Fibroblast of the aortic adventitia (primary cell): ENCODE measurements at regions not wholly inside any gene's neighbourhood (a gene's known extent, or its start where the extent isn't known, plus 50 kb on each side); places are given as distances from the start of the nearest gene placed in this dataset.

Source experiments
- DNase-seq: peaks from one replicate; pipeline ENCODE4 v3.0.0-alpha.2; 2010; ENCODE audit warnings: low read depth
- H3K4me3 ChIP-seq: 2 replicates; pipeline ENCODE4 v1.5.1; 2011; ENCODE audit warnings: low read depth, mild to moderate bottlenecking, control low read depth, low read length, moderate library complexity
- TF ChIP-seq, protein P1 (sequence below): IDR thresholded peaks from 2 replicates; pipeline ENCODE4 v1.5.1; 2011; ENCODE audit warnings: mild to moderate bottlenecking, low read length, control low read depth, inconsistent platforms; ENCODE audit not compliant: insufficient read depth

DNA sequence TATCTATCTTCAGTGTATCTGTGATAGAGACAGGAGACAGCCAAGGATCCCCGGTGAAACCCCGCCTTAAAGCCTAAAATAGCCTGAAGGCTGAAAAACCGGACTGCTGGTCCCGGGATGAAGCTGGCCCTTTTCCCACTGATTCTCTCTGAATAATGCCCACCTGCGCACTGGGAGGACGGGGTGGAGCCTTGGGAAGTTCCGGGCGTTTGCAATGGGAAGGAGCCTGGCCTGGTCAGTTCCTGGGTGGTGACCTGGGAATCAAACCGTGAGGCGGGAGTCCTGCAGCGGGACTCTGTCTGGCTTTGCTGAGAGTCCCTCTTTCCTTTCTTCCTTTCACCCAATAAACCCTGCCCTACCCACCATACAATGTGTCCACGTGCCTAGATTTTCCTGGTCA lies 157.9 kb downstream of the C3orf38 start:
- no peak overlapping the region for H3K4me3 ChIP-seq
- TF ChIP-seq, protein P1, sequence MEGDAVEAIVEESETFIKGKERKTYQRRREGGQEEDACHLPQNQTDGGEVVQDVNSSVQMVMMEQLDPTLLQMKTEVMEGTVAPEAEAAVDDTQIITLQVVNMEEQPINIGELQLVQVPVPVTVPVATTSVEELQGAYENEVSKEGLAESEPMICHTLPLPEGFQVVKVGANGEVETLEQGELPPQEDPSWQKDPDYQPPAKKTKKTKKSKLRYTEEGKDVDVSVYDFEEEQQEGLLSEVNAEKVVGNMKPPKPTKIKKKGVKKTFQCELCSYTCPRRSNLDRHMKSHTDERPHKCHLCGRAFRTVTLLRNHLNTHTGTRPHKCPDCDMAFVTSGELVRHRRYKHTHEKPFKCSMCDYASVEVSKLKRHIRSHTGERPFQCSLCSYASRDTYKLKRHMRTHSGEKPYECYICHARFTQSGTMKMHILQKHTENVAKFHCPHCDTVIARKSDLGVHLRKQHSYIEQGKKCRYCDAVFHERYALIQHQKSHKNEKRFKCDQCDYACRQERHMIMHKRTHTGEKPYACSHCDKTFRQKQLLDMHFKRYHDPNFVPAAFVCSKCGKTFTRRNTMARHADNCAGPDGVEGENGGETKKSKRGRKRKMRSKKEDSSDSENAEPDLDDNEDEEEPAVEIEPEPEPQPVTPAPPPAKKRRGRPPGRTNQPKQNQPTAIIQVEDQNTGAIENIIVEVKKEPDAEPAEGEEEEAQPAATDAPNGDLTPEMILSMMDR: no peak
- no peak for DNase-seq

DNA sequence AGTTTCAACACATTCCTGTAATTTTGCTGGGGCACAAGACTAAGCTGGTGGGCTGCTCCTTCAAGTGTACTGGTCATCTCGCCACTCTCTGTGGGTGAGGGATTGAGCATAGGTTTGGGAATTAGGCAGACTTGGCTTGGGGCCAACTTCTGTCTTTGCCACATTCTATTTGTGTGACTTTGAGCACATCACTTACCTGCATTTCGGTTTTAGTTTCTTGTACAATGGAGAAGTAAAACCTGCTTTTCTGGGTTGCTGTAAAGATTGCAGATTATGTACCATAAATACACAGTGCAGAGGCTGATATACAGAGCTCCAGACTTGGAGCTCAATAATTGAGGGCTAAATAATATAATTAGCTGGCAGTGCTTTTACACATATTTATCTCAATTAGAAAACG lies 162.1 kb downstream of the C3orf38 start:
- TF ChIP-seq, protein P1: no peak
- no peak for DNase-seq
- H3K4me3 ChIP-seq: no peak overlapping the region

DNA sequence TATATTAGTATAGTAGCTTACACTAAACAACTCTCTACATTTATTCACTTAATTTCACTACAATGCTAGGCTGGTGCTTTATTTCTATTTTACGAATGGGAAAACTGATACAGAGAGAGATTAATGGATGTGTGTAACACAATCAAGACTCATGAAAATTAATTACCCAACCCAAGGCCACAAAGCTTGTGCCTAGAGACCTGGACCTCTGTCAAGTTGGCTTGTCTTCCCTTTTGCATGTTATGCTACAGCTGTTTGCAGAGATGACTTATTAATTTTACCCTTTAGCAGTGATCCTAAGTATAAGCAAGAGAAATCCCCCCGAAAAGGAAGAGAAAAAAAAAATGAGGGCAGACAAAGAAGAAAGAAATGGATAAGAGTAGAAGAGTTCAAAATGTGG lies 162.5 kb downstream of the C3orf38 start:
- TF ChIP-seq, protein P1: no peak
- no peak overlapping the region for H3K4me3 ChIP-seq
- DNase-seq: no peak

DNA sequence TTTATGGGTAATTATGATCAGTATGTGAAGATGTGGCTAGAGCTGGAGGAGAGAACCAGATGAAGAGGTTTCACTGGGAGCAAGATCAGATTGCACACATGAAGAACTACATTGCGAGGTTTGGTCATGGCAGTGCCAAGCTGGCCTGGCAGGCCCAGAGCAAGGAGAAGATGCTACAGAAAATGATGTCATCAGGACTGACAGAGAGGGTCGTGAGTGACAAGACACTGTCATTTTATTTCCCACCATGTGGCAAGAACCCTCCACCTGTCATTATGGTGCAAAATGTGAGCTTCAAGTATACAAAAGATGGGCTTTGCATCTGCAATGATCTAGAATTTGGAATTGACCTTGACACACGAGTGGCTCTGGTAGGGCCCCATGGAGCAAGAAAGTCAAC lies 168.3 kb downstream of the C3orf38 start:
- TF ChIP-seq, protein P1: no peak
- no peak for DNase-seq
- H3K4me3 ChIP-seq: no peak overlapping the region

DNA sequence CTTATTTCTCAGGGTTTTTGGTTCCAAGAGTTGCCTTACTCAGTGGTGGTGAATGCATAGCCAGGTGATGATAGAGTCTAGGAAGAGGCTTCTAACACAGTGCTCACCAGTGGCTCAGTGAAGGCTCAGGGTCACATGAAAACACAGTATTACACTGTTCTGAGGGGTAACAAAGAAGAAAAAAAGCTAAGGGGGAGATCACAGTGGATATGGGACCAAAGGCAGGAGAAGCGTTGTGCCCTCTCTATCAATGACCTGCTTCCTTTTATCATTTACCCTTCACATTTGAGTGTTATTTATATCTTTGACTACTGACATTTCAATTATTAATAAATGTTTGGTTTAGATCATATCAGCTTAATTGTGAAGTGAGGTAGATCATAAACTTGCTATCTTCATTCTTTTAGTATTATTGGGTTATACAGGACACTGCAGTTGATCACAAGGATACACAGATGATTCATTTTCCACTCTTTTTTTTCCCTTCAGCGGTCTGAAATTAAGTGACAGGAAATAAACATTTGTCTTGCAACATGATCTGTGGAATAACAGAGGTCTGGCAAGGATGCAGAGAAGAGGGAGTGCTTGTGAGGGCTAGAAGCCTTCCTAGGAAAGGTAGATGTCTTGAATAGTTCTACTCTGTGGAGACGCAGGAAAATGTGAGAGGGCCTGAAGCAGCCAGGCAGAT lies 171.7 kb downstream of the C3orf38 start:
- no peak overlapping the region for H3K4me3 ChIP-seq
- TF ChIP-seq, protein P1: no peak
- no peak for DNase-seq

DNA sequence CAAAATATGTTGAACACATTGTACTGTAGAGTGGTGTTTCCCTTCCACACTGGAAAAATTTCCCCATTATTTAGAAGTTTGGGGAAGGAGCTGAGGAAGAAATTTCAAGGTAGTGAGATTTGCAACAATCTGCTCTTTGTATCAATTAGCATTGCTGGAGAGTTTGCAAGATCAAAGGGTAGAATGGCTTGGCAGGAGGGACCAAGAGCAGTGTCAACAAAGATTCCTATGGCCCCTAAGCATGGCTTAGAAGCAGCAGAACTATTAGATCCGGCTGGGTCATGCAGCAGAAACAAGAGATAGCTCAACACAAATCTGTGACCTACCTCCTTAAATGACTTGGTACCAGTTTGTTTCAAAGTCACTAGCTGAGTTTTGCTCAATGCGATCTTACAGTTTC lies 175.0 kb downstream of the C3orf38 start:
- DNase-seq: no peak
- TF ChIP-seq, protein P1: no peak
- no peak overlapping the region for H3K4me3 ChIP-seq

DNA sequence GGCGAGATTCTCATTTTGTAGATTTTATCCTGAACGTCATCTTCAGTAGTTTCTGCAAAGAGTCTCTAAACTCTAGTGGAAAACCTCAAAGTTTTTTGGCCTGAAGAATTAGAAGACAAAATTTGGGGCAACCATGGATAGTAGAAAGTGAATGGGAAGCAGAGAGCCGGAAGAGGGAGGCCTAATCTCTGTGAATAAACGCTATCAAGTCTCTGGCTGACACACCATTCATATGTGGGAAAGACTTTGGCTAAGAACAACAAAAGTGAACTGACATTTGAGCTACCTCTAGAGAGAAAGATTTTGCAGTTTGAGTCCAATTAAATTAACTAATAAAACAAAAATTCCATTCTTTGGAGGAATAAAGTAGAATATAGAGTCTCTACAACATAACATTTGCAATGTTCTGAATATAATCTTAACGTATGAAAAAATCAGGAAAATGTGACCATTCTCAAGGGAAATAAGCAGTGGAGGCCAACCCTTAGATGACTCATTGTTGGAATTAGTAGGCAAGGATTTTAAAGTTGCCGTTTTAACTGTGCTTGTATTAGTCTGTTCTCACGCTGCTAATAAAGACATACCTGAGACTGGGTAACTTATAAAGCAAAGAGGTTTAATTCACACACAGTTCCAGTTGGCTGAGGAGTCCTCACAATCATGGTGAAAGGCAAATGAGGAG lies 184.6 kb downstream of the C3orf38 start:
- TF ChIP-seq, protein P1: no peak
- peak; percentile 3 for DNase-seq

More for the DNA sequence above, 184.6 kb downstream of the C3orf38 start:
- no peak overlapping the region for H3K4me3 ChIP-seq
